Vagina (tissue), 2 donors: ENCODE measurements at regions not wholly inside any gene's neighbourhood (a gene's known extent, or its start where the extent isn't known, plus 50 kb on each side); places are given as distances from the start of the nearest gene placed in this dataset.

ENCODE experiments used
- DNase-seq, 2 donors: peaks; one replicate each; pipeline ENCODE4 v3.0.0-alpha.2; 2017; ENCODE audit errors: extremely low spot score in 2 of 2
- H3K27ac ChIP-seq: fragments of 200-600 bp; sonication (generic); one replicate; pipeline ENCODE4 v1.5.1; 2019
- H3K27me3 ChIP-seq: fragments of 200-600 bp; sonication (generic); one replicate; pipeline ENCODE4 v1.5.1; 2019
- H3K36me3 ChIP-seq, 2 donors: fragments of 200-600 bp; sonication (generic); one replicate each; pipeline ENCODE4 v1.5.1; 2017 to 2019
- H3K4me1 ChIP-seq: fragments of 200-600 bp; sonication (generic); one replicate; pipeline ENCODE4 v1.5.1; 2019
- H3K4me3 ChIP-seq, 2 donors: fragments of 200-600 bp; sonication (generic); 1 replicate in 1 of 2; 2 replicates in 1 of 2; pipeline ENCODE4 v1.5.1; 2016 to 2019
- H3K9me3 ChIP-seq: fragments of 200-600 bp; sonication (generic); one replicate; pipeline ENCODE4 v1.5.1; 2019
- POLR2A ChIP-seq, 2 donors: fragments of 450-650 bp; IDR thresholded peaks; one replicate each; pipeline ENCODE4 v1.6.1; 2017; ENCODE audit warnings: antibody characterized with exemption in 2 of 2, mild to moderate bottlenecking in 2 of 2, moderate library complexity in 2 of 2
- POLR2AphosphoS5 ChIP-seq, 2 donors: sonication (generic); formaldehyde crosslinking; IDR thresholded peaks; one replicate each; pipeline ENCODE4 v1.9.0; 2017; ENCODE audit warnings: antibody characterized with exemption in 2 of 2, mild to moderate bottlenecking in 2 of 2, low read depth in 1 of 2; ENCODE audit not compliant: insufficient read depth in 1 of 2
- intact Hi-C: fragments of 100-400 bp; cut with DNase I; formaldehyde crosslinking; loops from one replicate; pipeline ENCODE4 v1.15.1; 2023
- TF ChIP-seq, protein P1 (sequence below), 3 experiments: fragments of 450-650 bp in 2 of 3; fragments of 200-600 bp in 1 of 3; sonication (generic) in 1 of 3; IDR thresholded peaks; one replicate each; pipeline ENCODE4 v1.5.1; 2017 to 2019; ENCODE audit warnings: antibody characterized with exemption in 3 of 3, mild to moderate bottlenecking in 2 of 3, moderate library complexity in 2 of 3

DNA sequence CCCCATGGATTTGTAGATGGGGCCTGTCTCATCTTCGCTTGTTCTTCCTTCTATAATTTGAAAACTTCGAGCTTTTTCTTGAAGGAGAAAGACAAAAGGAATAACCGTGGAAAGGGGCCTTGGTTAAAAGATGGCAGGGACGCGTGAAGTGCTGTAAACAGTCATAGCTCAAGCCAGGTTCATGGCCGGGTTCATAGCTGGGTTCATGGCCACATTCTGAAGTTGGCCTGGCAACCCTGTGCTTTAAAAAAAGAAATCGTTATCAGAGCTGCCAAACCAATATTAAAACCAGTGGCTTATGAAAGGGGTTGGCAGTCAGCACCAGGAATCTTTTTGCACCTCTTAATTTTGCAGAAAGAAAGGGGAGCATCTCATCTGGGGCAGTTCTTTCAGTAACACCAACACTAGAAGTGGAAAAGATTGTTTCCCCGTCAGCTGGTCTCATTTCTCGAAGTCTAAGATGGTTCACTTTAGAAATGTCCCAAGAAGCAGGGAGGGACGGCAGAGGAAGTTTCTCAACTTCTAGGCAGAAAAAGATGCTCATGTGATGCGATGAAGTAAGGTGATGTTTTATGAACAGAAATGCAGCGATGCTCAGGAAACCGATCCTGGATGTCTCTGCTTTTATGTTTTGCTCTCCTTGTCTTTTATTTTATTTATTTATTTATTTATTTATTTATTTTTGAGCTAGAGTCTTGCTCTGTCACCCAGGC, 193.1 kb upstream of the TBX3 start:
- no peaks in the 10 kb centered on the region for H3K4me1 ChIP-seq
- no peaks in the 10 kb centered on the region for H3K27me3 ChIP-seq
- no peak for DNase-seq
- intact Hi-C loops, result no loop called here
- no peak for TF ChIP-seq POLR2A (IDR thresholded peaks at IDR 0.05)
- no peak overlapping the region for H3K4me3 ChIP-seq
- H3K36me3 ChIP-seq, result no peaks in the 10 kb centered on the region
- H3K9me3 ChIP-seq, result no peaks in the 10 kb centered on the region
- peak overlapping the region; percentile 48 for H3K27ac ChIP-seq

DNA sequence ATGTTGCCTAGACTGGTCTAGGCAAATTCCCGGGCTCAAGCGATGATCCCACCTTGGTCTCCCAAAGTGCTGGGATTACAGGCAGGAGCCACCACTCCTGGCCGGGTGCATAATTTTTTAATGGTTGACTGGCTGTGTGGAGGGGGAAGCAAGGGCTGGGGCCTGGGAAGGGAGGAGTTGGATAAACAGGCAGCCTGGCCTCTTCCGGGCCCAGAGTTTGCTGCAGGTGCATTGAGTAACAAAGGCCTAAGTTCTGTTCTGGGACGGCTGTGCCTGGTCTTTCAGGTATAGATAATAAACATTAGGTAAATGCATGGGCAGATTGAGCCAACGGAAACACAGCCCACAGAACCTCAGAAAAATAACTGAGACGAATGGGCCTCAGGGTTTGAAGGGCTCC, 191.3 kb upstream of the TBX3 start:
- Histone ChIP-seq H3K9me3 (no peaks in the 10 kb centered on the region), H3K4me1 (no peaks in the 10 kb centered on the region), H3K36me3 (no peaks in the 10 kb centered on the region), H3K4me3 (no peak overlapping the region), H3K27ac (no peak overlapping the region), H3K27me3 (no peaks in the 10 kb centered on the region)
- DNase-seq, result no peak
- TF ChIP-seq POLR2AphosphoS5 (IDR thresholded peaks at IDR 0.05; ENCODE audit: insufficient read depth in 1 of 2, low read depth in 1 of 2) (no peak), POLR2A (IDR thresholded peaks at IDR 0.05) (no peak)
- TF ChIP-seq, protein P1, sequence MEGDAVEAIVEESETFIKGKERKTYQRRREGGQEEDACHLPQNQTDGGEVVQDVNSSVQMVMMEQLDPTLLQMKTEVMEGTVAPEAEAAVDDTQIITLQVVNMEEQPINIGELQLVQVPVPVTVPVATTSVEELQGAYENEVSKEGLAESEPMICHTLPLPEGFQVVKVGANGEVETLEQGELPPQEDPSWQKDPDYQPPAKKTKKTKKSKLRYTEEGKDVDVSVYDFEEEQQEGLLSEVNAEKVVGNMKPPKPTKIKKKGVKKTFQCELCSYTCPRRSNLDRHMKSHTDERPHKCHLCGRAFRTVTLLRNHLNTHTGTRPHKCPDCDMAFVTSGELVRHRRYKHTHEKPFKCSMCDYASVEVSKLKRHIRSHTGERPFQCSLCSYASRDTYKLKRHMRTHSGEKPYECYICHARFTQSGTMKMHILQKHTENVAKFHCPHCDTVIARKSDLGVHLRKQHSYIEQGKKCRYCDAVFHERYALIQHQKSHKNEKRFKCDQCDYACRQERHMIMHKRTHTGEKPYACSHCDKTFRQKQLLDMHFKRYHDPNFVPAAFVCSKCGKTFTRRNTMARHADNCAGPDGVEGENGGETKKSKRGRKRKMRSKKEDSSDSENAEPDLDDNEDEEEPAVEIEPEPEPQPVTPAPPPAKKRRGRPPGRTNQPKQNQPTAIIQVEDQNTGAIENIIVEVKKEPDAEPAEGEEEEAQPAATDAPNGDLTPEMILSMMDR (IDR thresholded peaks at IDR 0.05), result no peak
- intact Hi-C loops, result no loop called here

DNA sequence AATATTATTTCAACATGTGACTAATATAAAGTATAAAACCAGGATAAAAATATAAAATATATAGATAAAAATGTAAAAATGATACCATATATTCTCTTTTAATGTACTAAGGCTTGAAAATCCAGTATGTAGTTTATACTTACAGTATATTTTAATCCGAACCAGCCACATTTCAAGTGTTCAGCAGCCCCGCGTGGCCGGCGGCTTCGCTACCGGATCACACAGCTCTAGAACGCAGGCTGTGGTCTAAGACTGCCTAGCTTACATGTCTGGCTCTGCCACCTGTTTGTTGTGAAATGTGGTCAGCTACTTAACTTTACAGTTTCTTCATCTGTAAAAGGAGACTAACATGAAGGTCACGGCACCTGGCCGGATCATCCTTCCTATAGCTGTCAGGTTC, 189.7 kb upstream of the TBX3 start:
- Histone ChIP-seq H3K36me3 (no peaks in the 10 kb centered on the region), H3K27ac (no peak overlapping the region), H3K4me3 (no peak overlapping the region), H3K9me3 (no peaks in the 10 kb centered on the region), H3K27me3 (no peaks in the 10 kb centered on the region), H3K4me1 (no peaks in the 10 kb centered on the region)
- intact Hi-C loops, result no loop called here
- TF ChIP-seq POLR2A (IDR thresholded peaks at IDR 0.05) (no peak), POLR2AphosphoS5 (IDR thresholded peaks at IDR 0.05; ENCODE audit: insufficient read depth in 1 of 2, low read depth in 1 of 2) (no peak)
- TF ChIP-seq, protein P1 (IDR thresholded peaks at IDR 0.05), result no peak
- no peak for DNase-seq

DNA sequence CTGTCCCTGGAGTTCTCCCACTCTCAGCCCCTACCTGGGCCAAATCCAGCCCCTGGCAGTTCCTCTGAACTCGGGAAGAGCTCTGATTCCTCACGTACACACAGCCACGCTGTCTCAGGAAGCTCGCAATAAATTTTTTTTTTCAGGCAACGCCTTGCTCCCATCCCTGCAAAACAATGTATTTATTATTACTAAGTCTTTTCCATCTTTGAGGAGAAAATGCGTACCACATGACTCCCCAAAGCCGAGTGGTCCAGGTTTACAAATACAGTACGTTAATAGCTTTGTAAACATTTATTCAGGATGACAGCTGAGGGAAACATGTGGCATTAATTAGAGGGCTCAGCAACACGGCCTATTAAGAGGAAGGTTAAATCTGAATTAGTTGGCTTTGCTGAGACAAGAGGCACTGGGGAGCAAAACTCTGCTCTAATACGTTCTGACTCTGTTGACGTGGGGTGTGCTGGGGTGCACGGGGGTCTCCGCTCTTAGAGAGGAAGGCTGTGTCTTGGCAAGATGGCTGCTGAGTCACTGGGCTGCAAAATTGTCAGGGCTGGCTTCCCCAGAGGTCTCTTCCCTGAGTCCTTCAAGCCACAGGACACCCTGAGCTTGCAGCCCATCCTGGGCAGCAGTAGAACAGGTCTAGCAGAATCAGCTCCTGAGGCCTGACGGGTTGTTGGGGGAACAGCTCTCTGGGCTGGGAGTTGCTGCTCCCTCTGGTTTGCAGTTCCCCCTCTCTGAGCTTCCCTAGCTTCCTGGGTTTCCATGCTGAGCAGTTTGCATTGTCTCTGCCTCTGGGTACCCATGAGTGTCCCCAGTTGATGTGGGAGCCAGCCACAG, 185.2 kb upstream of the TBX3 start:
- H3K36me3 ChIP-seq, result no peaks in the 10 kb centered on the region
- TF ChIP-seq, protein P1 (IDR thresholded peaks at IDR 0.05), result no peak
- TF ChIP-seq POLR2A (IDR thresholded peaks at IDR 0.05) (no peak), POLR2AphosphoS5 (IDR thresholded peaks at IDR 0.05; ENCODE audit: insufficient read depth in 1 of 2, low read depth in 1 of 2) (no peak)
- intact Hi-C loops, result no loop called here
- no peak for DNase-seq
- no peaks in the 10 kb centered on the region for H3K4me1 ChIP-seq
- H3K9me3 ChIP-seq, result no peaks in the 10 kb centered on the region
- no peaks in the 10 kb centered on the region for H3K27me3 ChIP-seq
- H3K4me3 ChIP-seq, result no peak overlapping the region
- H3K27ac ChIP-seq, result peak overlapping the region; percentile 48

DNA sequence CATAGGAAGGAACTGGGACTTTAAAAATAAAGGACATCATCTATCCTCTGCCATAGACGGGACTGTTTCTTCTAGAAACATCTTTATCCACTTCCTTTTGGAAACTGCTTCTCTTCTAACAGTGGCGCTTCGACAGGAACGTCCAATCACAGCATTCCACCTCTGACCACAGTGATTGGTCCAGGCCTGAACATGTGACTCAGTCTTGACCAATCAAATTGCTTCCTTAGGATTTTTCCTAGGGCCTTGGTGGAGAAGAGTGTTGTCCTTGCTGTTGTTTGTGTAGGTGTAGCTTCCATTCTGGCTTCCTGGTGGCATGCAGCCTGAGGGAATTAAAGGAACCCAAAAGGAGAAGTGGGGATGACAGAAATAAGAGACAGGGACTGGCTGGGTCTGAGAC, 182.4 kb upstream of the TBX3 start:
- Histone ChIP-seq H3K27ac (no peak overlapping the region), H3K4me1 (no peaks in the 10 kb centered on the region), H3K27me3 (no peaks in the 10 kb centered on the region), H3K4me3 (no peak overlapping the region), H3K36me3 (no peaks in the 10 kb centered on the region), H3K9me3 (no peaks in the 10 kb centered on the region)
- TF ChIP-seq POLR2A (IDR thresholded peaks at IDR 0.05) (no peak), POLR2AphosphoS5 (IDR thresholded peaks at IDR 0.05; ENCODE audit: insufficient read depth in 1 of 2, low read depth in 1 of 2) (no peak)
- TF ChIP-seq, protein P1 (IDR thresholded peaks at IDR 0.05), result no peak
- no peak for DNase-seq
- intact Hi-C loops, result no loop called here
